ENCODE measurements at regions not wholly inside any gene's neighbourhood (a gene's known extent, or its start where the extent isn't known, plus 50 kb on each side); places are given as distances from the start of the nearest gene placed in this dataset.

DNA sequence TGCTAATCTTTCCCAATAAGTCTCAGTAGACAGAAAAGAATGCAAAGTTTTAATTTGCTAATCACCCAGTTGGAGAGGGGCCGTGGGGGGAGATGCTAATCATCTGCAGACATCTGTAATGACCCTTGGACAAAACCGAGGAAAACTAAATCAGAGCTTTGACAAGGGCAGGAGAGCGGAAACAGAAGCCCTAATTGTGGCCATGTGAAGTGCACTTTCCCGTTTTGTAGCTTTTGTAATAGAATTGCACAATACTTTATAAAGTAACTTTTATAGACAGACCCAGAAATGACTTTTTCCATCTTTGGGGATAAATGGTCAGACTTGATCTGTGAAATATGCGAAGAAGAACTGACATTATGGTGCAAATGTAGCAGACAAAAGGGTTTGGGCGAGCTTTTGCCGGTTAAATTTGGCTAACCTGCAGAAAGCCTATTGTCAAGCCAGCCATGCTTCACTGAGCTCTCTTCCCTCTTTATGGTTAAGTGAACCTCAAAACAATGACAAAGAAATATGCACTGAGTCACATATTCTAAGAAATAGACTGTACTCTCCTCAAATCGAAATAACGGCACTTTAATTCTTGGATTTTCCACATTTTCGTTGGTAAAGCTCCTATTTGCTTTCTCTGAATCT, 980.1 kb upstream of the POU3F3 start:
- DNase-seq (ENCODE audit: extremely low read depth, low read depth): no peak
- TF ChIP-seq, protein P1, sequence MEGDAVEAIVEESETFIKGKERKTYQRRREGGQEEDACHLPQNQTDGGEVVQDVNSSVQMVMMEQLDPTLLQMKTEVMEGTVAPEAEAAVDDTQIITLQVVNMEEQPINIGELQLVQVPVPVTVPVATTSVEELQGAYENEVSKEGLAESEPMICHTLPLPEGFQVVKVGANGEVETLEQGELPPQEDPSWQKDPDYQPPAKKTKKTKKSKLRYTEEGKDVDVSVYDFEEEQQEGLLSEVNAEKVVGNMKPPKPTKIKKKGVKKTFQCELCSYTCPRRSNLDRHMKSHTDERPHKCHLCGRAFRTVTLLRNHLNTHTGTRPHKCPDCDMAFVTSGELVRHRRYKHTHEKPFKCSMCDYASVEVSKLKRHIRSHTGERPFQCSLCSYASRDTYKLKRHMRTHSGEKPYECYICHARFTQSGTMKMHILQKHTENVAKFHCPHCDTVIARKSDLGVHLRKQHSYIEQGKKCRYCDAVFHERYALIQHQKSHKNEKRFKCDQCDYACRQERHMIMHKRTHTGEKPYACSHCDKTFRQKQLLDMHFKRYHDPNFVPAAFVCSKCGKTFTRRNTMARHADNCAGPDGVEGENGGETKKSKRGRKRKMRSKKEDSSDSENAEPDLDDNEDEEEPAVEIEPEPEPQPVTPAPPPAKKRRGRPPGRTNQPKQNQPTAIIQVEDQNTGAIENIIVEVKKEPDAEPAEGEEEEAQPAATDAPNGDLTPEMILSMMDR (IDR thresholded peaks at IDR 0.05; ENCODE audit: low read depth, low read length): no peak

DNA sequence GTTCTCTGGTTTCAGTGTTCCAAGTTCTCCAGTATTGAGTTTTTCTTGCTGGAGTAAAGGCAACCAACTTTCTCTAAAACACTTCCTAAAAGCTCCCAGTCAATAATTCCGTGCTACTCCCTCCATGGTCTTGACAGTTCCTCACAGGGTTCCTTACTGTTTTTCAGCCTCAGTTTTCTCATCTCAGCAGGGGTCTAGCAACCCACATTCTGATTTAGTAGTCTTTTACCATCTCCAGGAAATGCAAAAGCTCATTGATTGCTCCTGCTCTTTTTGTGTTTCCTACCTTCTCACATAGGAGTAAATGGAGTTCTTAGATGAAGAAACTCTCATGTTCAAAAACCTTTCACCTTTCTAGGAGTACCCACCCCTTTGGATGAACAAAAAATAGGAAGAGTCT, 978.8 kb upstream of the POU3F3 start:
- no peak for DNase-seq (ENCODE audit: extremely low read depth, low read depth)
- TF ChIP-seq, protein P1 (IDR thresholded peaks at IDR 0.05; ENCODE audit: low read depth, low read length): no peak

DNA sequence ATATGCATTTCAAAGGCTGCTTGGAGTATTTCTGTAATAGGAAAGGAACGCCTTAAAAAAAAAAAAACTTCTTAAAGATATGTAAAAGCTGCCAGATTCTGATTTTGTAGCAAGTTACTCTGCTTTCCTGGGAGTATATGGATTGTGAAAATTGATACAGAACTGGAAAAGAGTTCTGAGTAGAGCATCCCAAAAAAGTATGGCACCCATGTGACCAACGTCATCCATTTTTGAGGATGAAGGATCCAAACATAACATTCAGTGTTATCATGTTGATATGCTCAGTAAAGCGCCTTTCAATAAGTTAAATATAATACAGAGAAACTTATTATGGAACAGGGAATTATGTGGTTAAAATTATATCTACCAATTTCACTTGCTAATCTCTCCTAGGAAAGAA, 978.4 kb upstream of the POU3F3 start:
- no peak for DNase-seq (ENCODE audit: extremely low read depth, low read depth)
- TF ChIP-seq, protein P1 (IDR thresholded peaks at IDR 0.05; ENCODE audit: low read depth, low read length): no peak

DNA sequence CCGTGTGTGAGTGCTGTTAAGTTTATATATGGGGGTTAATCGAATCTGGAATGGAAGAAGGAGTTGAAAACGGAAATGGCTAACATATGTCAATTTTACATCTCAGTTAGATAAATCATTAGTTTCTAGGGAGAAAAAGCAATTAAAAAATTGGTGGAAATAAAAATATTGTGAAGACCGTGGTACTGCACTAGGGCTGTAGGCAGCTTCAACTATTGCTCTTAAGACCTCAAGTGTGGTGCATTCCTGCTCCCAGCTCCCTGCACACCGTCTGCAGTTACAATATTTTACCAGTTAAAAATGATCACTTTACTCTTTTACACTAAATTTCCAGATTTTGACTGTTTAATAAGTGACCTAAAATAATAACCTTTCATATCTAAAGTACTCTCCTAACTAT, 977.3 kb upstream of the POU3F3 start:
- TF ChIP-seq, protein P1 (IDR thresholded peaks at IDR 0.05; ENCODE audit: low read depth, low read length): no peak
- no peak for DNase-seq (ENCODE audit: extremely low read depth, low read depth)

DNA sequence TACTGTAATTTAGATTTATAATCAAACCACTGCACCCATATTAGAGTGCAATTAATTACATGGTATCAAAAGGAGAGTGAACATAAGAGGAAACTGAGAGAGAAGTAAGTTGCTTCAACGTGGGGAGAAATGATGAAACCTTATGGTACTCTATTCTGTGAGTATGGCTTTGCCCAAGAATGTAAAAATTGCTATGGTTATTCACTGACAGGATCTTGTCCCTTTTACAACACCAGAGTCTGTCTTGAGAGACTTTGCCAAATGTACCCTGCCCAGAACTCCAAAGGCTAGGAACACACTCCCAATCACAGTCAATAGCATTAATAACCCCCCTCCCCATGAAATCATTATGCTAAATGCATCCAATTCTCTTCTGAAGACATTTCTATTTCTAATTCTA, 974.8 kb upstream of the POU3F3 start:
- DNase-seq (ENCODE audit: extremely low read depth, low read depth): no peak
- TF ChIP-seq, protein P1 (IDR thresholded peaks at IDR 0.05; ENCODE audit: low read depth, low read length): no peak

DNA sequence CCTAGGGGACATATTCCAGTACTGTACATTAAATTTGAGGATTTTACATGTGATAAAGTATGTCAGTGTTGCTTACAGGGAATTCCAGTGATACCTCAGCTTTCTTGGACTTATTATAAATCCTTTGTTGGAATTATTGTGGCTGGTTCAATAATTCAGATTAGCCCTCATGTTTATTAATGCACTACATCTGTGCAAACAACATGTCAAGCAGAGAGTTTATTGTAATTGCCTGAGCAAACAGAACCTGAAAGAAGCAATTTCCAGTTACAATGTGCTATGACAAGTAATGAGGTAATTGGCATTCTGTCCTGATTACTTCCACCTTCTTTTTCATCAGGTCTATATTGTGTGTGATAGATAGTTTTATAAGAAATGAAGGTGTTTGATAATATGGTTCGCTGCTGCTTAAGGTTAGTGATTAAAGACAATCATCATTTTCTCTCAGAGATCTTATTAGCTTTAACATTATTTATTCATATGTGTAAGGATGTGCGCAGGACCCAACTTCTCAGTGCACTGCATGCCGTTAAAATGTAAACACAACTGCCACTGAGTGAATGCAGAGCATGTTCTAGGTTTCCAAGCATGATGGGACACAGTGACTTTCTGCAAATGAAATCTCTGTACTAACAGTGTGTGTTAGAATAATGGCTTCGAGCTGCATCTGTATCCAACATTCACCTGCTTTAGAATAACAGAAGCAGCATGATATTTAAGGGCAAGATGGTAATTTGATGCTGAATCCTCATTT, 973.7 kb upstream of the POU3F3 start:
- TF ChIP-seq, protein P1 (IDR thresholded peaks at IDR 0.05; ENCODE audit: low read depth, low read length): no peak
- no peak for DNase-seq (ENCODE audit: extremely low read depth, low read depth)

DNA sequence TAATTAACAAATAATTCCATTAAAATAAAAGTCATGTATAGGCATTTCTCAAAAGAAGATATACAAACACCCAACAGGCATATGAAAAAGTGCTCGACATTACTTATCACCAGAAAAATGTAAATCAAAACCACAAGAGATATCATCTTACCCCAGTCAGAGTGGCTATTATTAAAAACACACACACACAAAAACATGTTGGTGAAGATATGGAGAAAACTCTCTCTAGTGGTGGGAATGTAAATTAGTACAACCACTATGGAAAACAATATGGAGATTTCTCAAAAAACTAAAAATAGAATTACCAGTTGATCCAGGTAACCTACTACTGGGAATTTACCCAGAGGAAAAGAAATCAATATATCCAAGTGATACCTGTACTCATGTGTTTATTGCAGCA, 966.3 kb upstream of the POU3F3 start:
- TF ChIP-seq, protein P1 (IDR thresholded peaks at IDR 0.05; ENCODE audit: low read depth, low read length): no peak
- DNase-seq (ENCODE audit: extremely low read depth, low read depth): no peak
